GM13977 (cell line): ENCODE measurements at regions not wholly inside any gene's neighbourhood (a gene's known extent, or its start where the extent isn't known, plus 50 kb on each side); places are given as distances from the start of the nearest gene placed in this dataset.

Experiments used
- DNase-seq: peaks from one replicate; pipeline ENCODE4 v3.0.0; 2012; ENCODE audit warnings: low spot score
- CTCF ChIP-seq: IDR thresholded peaks from 2 replicates; pipeline ENCODE4 v1.5.1; 2012; ENCODE audit warnings: mild to moderate bottlenecking, control low read depth; ENCODE audit not compliant: insufficient read depth; ENCODE audit errors: extremely low read depth, missing control alignments
- in situ Hi-C: fragments of 300-500 bp; cut with MboI; formaldehyde crosslinking; loops from one replicate; pipeline ENCODE4 v1.12.0; 2022; ENCODE audit warnings: low sequenced_read_pairs, low pct_unique_long_range_greater_than_20kb, mixed read lengths, inconsistent platforms; ENCODE audit not compliant: unreplicated experiment

GRCh38 chr12:43294916-43295315 is 257.1 kb downstream of the ADAMTS20 start:
- in situ Hi-C loops, result loop anchor here (25.0 kb wide), 2 partner anchors 708 to 808 kb away; partner anchors contain the start of gene PRICKLE1
- no peak for DNase-seq
- no peak for TF ChIP-seq CTCF

- no peak for TF ChIP-seq CTCF
- in situ Hi-C loops, result loop anchor here (25.0 kb wide), 2 partner anchors 707 to 807 kb away; partner anchors contain the start of gene PRICKLE1
Observed at GRCh38 chr12:43294147-43294546, 257.9 kb downstream of the ADAMTS20 start.

GRCh38 chr12:43293396-43293795 is 258.6 kb downstream of the ADAMTS20 start:
- in situ Hi-C loops, result loop anchor here (25.0 kb wide), 2 partner anchors 706 to 806 kb away; partner anchors contain the start of gene PRICKLE1
- DNase-seq, result no peak
- no peak for TF ChIP-seq CTCF

More at GRCh38 chr12:43294147-43294546, 257.9 kb downstream of the ADAMTS20 start:
- no peak for DNase-seq

- in situ Hi-C loops, result loop anchor here (25.0 kb wide), 2 partner anchors 705 to 805 kb away; partner anchors contain the start of gene PRICKLE1
- no peak for DNase-seq
- no peak for TF ChIP-seq CTCF
Observed at GRCh38 chr12:43292699-43293098, 259.3 kb downstream of the ADAMTS20 start.

- DNase-seq, result no peak
Observed at GRCh38 chr12:43291516-43291915, 260.5 kb downstream of the ADAMTS20 start.

GRCh38 chr12:43290836-43291235 is 261.2 kb downstream of the ADAMTS20 start:
- no peak for TF ChIP-seq CTCF

More at GRCh38 chr12:43291516-43291915, 260.5 kb downstream of the ADAMTS20 start:
- no peak for TF ChIP-seq CTCF
- in situ Hi-C loops, result loop anchor here (25.0 kb wide), 2 partner anchors 704 to 804 kb away; partner anchors contain the start of gene PRICKLE1

More at GRCh38 chr12:43290836-43291235, 261.2 kb downstream of the ADAMTS20 start:
- no peak for DNase-seq
- in situ Hi-C loops, result loop anchor here (25.0 kb wide), 2 partner anchors 704 to 804 kb away; partner anchors contain the start of gene PRICKLE1
